Neural cell (in vitro differentiated cells): ENCODE measurements at regions not wholly inside any gene's neighbourhood (a gene's known extent, or its start where the extent isn't known, plus 50 kb on each side); places are given as distances from the start of the nearest gene placed in this dataset.

Source experiments
- H2AFZ ChIP-seq: fragments of 200-600, 300-800 bp; sonication (generic), shearing (Covaris generic); 2 replicates; pipeline ENCODE4 v1.6.0; 2014; ENCODE audit warnings: low read depth, mild to moderate bottlenecking, antibody characterized with exemption, low read length, moderate library complexity
- H3F3A ChIP-seq: fragments of 200-600 bp; shearing (Covaris generic); 2 replicates; pipeline ENCODE4 v1.6.1; 2016; ENCODE audit warnings: mild to moderate bottlenecking, moderate library complexity, mixed read lengths, antibody characterized with exemption, low read length; ENCODE audit not compliant: insufficient read depth, poor library complexity, severe bottlenecking
- H3K27ac ChIP-seq: fragments of 200-600, 300-800 bp; sonication (generic), shearing (Covaris generic); 2 replicates; pipeline ENCODE4 v1.5.1; 2014; ENCODE audit warnings: mild to moderate bottlenecking, low read length, moderate library complexity
- H3K27me3 ChIP-seq: fragments of 300-800, 200-600 bp; sonication (generic), shearing (Covaris generic); 2 replicates; pipeline ENCODE4 v1.6.0; 2014; ENCODE audit warnings: mild to moderate bottlenecking, low read depth, low read length, moderate library complexity; ENCODE audit not compliant: insufficient read depth
- H3K36me3 ChIP-seq: fragments of 300-800, 200-600 bp; sonication (generic), shearing (Covaris generic); 2 replicates; pipeline ENCODE4 v1.5.1; 2014; ENCODE audit warnings: mild to moderate bottlenecking, antibody characterized with exemption, low read length, moderate library complexity; ENCODE audit not compliant: insufficient read depth
- H3K4me2 ChIP-seq: fragments of 300-800, 200-600 bp; sonication (generic), shearing (Covaris generic); 2 replicates; pipeline ENCODE4 v1.6.0; 2014; ENCODE audit warnings: mild to moderate bottlenecking, low read length
- H3K4me3 ChIP-seq: fragments of 300-800, 200-600 bp; sonication (generic), shearing (Covaris generic); 2 replicates; pipeline ENCODE4 v1.5.1; 2014; ENCODE audit warnings: mild to moderate bottlenecking, low read length, moderate library complexity
- H3K79me2 ChIP-seq: fragments of 200-600 bp; shearing (Covaris generic); replicated peaks from 2 replicates; pipeline ENCODE4 v1.6.0; 2014; ENCODE audit warnings: mild to moderate bottlenecking, low read length, moderate library complexity; ENCODE audit not compliant: insufficient read depth
- H3K9ac ChIP-seq: fragments of 300-800, 200-600 bp; sonication (generic), shearing (Covaris generic); 2 replicates; pipeline ENCODE4 v1.6.1; 2016; ENCODE audit warnings: mild to moderate bottlenecking, low read length, mixed read lengths
- H3K9me2 ChIP-seq: fragments of 200-600 bp; shearing (Covaris generic); 2 replicates; pipeline ENCODE4 v1.6.1; 2016; ENCODE audit warnings: mild to moderate bottlenecking, low read length, mixed read lengths; ENCODE audit not compliant: insufficient read depth
- H3K9me3 ChIP-seq: fragments of 200-600, 300-800 bp; sonication (generic), shearing (Covaris generic); 2 replicates; pipeline ENCODE4 v1.6.1; 2016; ENCODE audit warnings: mild to moderate bottlenecking, mixed run types, low read length, moderate library complexity, mixed read lengths
- H4K20me1 ChIP-seq: fragments of 200-600 bp; shearing (Covaris generic); 2 replicates; pipeline ENCODE4 v1.6.1; 2016; ENCODE audit warnings: mild to moderate bottlenecking, mixed run types; ENCODE audit not compliant: insufficient read depth
- EP300 ChIP-seq: fragments of 450-650 bp; conservative IDR thresholded peaks from 2 replicates; pipeline ENCODE4 v1.6.1; 2014; ENCODE audit warnings: antibody characterized with exemption, mild to moderate bottlenecking, moderate library complexity; ENCODE audit not compliant: poor library complexity, severe bottlenecking
- EZH2 ChIP-seq: fragments of 200-600, 300-800 bp; shearing (Covaris generic), sonication (generic); IDR thresholded peaks from 2 replicates; pipeline ENCODE4 v1.6.1; 2014; ENCODE audit warnings: antibody characterized with exemption, low read length, borderline replicate concordance, mild to moderate bottlenecking; ENCODE audit not compliant: insufficient read depth, poor library complexity, severe bottlenecking
- MXI1 ChIP-seq: fragments of 450-650 bp; conservative IDR thresholded peaks from 2 replicates; pipeline ENCODE4 v1.6.1; 2014; ENCODE audit warnings: antibody characterized with exemption, mild to moderate bottlenecking; ENCODE audit not compliant: poor library complexity, severe bottlenecking
- POLR2AphosphoS5 ChIP-seq: IDR thresholded peaks from 2 replicates; pipeline ENCODE4 v1.6.1; 2012
- RAD21 ChIP-seq: fragments of 450-650 bp; conservative IDR thresholded peaks from 2 replicates; pipeline ENCODE4 v1.6.1; 2014; ENCODE audit warnings: antibody characterized with exemption, mild to moderate bottlenecking, moderate library complexity
- REST ChIP-seq: IDR thresholded peaks from 2 replicates; pipeline ENCODE4 v1.6.1; 2012; ENCODE audit warnings: borderline replicate concordance
- SMC3 ChIP-seq: fragments of 450-650 bp; conservative IDR thresholded peaks from 2 replicates; pipeline ENCODE4 v1.6.1; 2014; ENCODE audit warnings: antibody characterized with exemption, mild to moderate bottlenecking, moderate library complexity; ENCODE audit not compliant: poor library complexity
- TAF1 ChIP-seq: IDR thresholded peaks from 2 replicates; pipeline ENCODE4 v1.6.1; 2012; ENCODE audit warnings: low read depth
- TF ChIP-seq, protein P1 (sequence below): fragments of 450-650 bp; IDR thresholded peaks from 2 replicates; pipeline ENCODE4 v1.5.1; 2014; ENCODE audit warnings: antibody characterized with exemption, mild to moderate bottlenecking, moderate library complexity; ENCODE audit not compliant: poor library complexity, severe bottlenecking

GRCh38 chr5:121628783-121629182 is 222.9 kb upstream of the FTMT start:
- Histone ChIP-seq H3F3A (no peaks in the 10 kb centered on the region), H3K9me2 (no peaks in the 10 kb centered on the region), H4K20me1 (no peaks in the 10 kb centered on the region), H3K36me3 (no peaks in the 10 kb centered on the region), H3K4me2 (no peak overlapping the region), H2AFZ (no peak overlapping the region), H3K9ac (no peak overlapping the region), H3K4me3 (no peak overlapping the region), H3K27me3 (no peaks in the 10 kb centered on the region), H3K9me3 (no peaks in the 10 kb centered on the region), H3K27ac (no peak overlapping the region), H3K79me2 (no peaks in the 10 kb centered on the region)
- TF ChIP-seq REST (no peak), RAD21 (no peak), POLR2AphosphoS5 (no peak), EZH2 (no peak), TAF1 (no peak), MXI1 (no peak), SMC3 (no peak), EP300 (no peak)
- TF ChIP-seq, protein P1, sequence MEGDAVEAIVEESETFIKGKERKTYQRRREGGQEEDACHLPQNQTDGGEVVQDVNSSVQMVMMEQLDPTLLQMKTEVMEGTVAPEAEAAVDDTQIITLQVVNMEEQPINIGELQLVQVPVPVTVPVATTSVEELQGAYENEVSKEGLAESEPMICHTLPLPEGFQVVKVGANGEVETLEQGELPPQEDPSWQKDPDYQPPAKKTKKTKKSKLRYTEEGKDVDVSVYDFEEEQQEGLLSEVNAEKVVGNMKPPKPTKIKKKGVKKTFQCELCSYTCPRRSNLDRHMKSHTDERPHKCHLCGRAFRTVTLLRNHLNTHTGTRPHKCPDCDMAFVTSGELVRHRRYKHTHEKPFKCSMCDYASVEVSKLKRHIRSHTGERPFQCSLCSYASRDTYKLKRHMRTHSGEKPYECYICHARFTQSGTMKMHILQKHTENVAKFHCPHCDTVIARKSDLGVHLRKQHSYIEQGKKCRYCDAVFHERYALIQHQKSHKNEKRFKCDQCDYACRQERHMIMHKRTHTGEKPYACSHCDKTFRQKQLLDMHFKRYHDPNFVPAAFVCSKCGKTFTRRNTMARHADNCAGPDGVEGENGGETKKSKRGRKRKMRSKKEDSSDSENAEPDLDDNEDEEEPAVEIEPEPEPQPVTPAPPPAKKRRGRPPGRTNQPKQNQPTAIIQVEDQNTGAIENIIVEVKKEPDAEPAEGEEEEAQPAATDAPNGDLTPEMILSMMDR, result no peak

DNA sequence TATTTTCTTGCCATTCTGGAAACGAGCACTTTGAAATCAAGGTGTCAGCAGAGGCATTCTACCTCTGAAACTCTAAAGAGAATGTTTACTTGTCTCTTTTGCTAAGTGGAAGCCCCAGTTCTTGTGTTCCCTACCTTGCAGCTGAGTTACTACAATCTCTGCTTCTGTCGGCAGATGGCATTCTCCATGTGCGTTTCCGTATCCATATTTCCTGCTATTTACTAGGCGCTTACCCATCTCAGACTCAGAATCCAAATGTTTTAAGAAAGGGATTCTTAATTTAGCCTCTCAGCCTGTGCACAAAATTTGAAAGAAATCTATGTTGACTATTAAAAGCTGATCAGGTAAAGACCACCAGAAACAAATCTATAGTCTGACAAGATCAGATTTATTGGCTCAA is 221.3 kb upstream of the FTMT start:
- Histone ChIP-seq H3K9ac (no peak overlapping the region), H3K36me3 (no peaks in the 10 kb centered on the region), H3K27me3 (no peaks in the 10 kb centered on the region), H3K9me3 (no peaks in the 10 kb centered on the region), H3K9me2 (no peaks in the 10 kb centered on the region), H3K4me2 (no peak overlapping the region), H3K79me2 (no peaks in the 10 kb centered on the region), H3K4me3 (no peak overlapping the region), H2AFZ (no peak overlapping the region), H4K20me1 (no peaks in the 10 kb centered on the region), H3K27ac (no peak overlapping the region), H3F3A (no peaks in the 10 kb centered on the region)
- TF ChIP-seq SMC3 (no peak), REST (no peak), MXI1 (no peak), RAD21 (no peak), EZH2 (no peak), POLR2AphosphoS5 (no peak), TAF1 (no peak), EP300 (no peak)
- TF ChIP-seq, protein P1, result no peak
